ENCODE measurements at regions not wholly inside any gene's neighbourhood (a gene's known extent, or its start where the extent isn't known, plus 50 kb on each side); places are given as distances from the start of the nearest gene placed in this dataset.
"Not testable (repeated sequence)": the region's sequence is repeated elsewhere in the genome, so short reads cannot be mapped to it uniquely, and the experiment has no call there.

- ChIA-PET CTCF (no interaction called here), POLR2A (interaction anchor here (0.6 kb wide), 1 partner anchor 92 kb away, joined by 3 read pairs; no protein-coding TSS in a partner anchor)
- TF ChIP-seq, protein P1, sequence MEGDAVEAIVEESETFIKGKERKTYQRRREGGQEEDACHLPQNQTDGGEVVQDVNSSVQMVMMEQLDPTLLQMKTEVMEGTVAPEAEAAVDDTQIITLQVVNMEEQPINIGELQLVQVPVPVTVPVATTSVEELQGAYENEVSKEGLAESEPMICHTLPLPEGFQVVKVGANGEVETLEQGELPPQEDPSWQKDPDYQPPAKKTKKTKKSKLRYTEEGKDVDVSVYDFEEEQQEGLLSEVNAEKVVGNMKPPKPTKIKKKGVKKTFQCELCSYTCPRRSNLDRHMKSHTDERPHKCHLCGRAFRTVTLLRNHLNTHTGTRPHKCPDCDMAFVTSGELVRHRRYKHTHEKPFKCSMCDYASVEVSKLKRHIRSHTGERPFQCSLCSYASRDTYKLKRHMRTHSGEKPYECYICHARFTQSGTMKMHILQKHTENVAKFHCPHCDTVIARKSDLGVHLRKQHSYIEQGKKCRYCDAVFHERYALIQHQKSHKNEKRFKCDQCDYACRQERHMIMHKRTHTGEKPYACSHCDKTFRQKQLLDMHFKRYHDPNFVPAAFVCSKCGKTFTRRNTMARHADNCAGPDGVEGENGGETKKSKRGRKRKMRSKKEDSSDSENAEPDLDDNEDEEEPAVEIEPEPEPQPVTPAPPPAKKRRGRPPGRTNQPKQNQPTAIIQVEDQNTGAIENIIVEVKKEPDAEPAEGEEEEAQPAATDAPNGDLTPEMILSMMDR (IDR thresholded peaks at IDR 0.05), result no peak
- DNase-seq, result no peak
- Mint-ChIP-seq H3K4me3 (no peak overlapping the region), H3K27me3 (peaks cover 9% of the 10 kb centered on the region), H3K4me1 (peaks cover 10% of the 10 kb centered on the region), H3K9me3 (no peaks in the 10 kb centered on the region), H3K27ac (no peak overlapping the region), H3K36me3 (ENCODE audit: low read depth) (no peaks in the 10 kb centered on the region)
- intact Hi-C loops (cut with micrococcal nuclease), result no loop called here
- ATAC-seq (ENCODE audit: low read depth), result no peak
These were observed 83.9 kb upstream of the MS4A8 start for GRCh38 chr11:60615497-60615896.

DNA sequence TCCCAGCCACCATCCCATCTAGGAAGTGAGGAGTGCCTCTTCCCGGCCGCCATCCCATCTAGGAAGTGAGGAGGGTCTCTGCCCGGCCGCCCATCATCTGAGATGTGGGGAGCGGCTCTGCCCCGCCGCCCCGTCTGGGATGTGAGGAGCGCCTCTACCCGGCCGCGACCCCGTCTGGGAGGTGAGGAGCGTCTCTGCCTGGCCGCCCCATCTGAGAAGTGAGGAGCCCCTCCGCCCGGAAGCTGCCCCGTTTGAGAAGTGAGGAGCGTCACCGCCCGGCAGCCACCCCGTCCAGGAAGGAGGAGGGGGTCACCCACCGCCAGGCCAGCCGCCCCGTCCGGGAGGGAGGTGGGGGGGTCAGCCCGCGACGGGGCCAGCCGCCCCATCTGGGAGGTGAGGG lies 77.5 kb upstream of the MS4A8 start:
- POLR2A ChIA-PET; H3K9me3 Mint-ChIP-seq; DNase-seq; ATAC-seq (ENCODE audit: low read depth); H3K4me3 Mint-ChIP-seq; H3K27me3 Mint-ChIP-seq; CTCF ChIA-PET; H3K36me3 Mint-ChIP-seq (ENCODE audit: low read depth); H3K27ac Mint-ChIP-seq; intact Hi-C loops (cut with micrococcal nuclease): not testable (repeated sequence)
- H3K4me1 Mint-ChIP-seq, result peaks cover 22% of the 10 kb centered on the region

DNA sequence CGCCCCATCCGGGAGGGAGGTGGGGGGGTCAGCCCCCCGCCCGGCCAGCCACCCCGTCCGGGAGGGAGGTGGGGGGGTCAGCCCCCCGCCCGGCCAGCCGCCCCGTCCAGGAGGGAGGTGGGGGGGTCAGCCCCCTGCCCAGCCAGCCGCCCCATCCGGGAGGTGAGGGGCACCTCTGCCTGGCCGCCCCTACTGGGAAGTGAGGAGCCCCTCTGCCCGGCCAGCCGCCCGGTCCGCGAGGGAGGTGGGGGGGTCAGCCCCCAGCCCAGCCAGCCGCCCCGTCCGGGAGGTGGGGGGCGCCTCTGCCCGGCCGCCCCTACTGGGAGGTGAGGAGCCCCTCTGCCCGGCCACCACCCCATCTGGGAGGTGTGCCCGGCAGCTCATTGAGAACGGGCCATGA lies 76.6 kb upstream of the MS4A8 start:
- H3K9me3 Mint-ChIP-seq; H3K4me3 Mint-ChIP-seq; CTCF ChIA-PET; ATAC-seq (ENCODE audit: low read depth); intact Hi-C loops (cut with micrococcal nuclease); DNase-seq; H3K36me3 Mint-ChIP-seq (ENCODE audit: low read depth); H3K27me3 Mint-ChIP-seq; POLR2A ChIA-PET; H3K27ac Mint-ChIP-seq: not testable (repeated sequence)
- H3K4me1 Mint-ChIP-seq, result peaks cover 21% of the 10 kb centered on the region

- no peak overlapping the region for H3K27ac Mint-ChIP-seq
- CTCF ChIA-PET, result interaction anchor here (0.7 kb wide), 1 partner anchor 43 kb away, joined by 3 read pairs; no protein-coding TSS in a partner anchor
- ATAC-seq (ENCODE audit: low read depth), result peak; percentile 47
These were observed 74.2 kb upstream of the MS4A8 start for GRCh38 chr11:60625262-60625661.

GRCh38 chr11:60629399-60629798 lies 70.0 kb upstream of the MS4A8 start:
- TF ChIP-seq, protein P1 (IDR thresholded peaks at IDR 0.05), result no peak
- no peak overlapping the region for H3K4me3 Mint-ChIP-seq
- H3K27me3 Mint-ChIP-seq, result no peaks in the 10 kb centered on the region
- ATAC-seq (ENCODE audit: low read depth), result no peak
- H3K9me3 Mint-ChIP-seq, result no peaks in the 10 kb centered on the region
- no peaks in the 10 kb centered on the region for H3K36me3 Mint-ChIP-seq (ENCODE audit: low read depth)
- H3K4me1 Mint-ChIP-seq, result peaks cover 47% of the 10 kb centered on the region
- DNase-seq, result no peak
- intact Hi-C loops (cut with micrococcal nuclease), result no loop called here
- no peak overlapping the region for H3K27ac Mint-ChIP-seq
- ChIA-PET CTCF (interaction anchor here (1.3 to 1.6 kb wide), 2 partner anchors 11 to 296 kb away, joined by 4 to 5 read pairs; no protein-coding TSS in a partner anchor), POLR2A (no interaction called here)

More at GRCh38 chr11:60625262-60625661, 74.2 kb upstream of the MS4A8 start:
- TF ChIP-seq, protein P1 (IDR thresholded peaks at IDR 0.05), result no peak
- H3K9me3 Mint-ChIP-seq, result peaks cover 3% of the 10 kb centered on the region
- intact Hi-C loops (cut with micrococcal nuclease), result no loop called here
- no peaks in the 10 kb centered on the region for H3K27me3 Mint-ChIP-seq
- no peak for DNase-seq
- no peak overlapping the region for H3K4me3 Mint-ChIP-seq
- POLR2A ChIA-PET, result interaction anchor here (0.9 kb wide), 1 partner anchor 17 kb away, joined by 3 read pairs; no protein-coding TSS in a partner anchor
- peaks cover 14% of the 10 kb centered on the region for H3K4me1 Mint-ChIP-seq
- no peaks in the 10 kb centered on the region for H3K36me3 Mint-ChIP-seq (ENCODE audit: low read depth)

DNA sequence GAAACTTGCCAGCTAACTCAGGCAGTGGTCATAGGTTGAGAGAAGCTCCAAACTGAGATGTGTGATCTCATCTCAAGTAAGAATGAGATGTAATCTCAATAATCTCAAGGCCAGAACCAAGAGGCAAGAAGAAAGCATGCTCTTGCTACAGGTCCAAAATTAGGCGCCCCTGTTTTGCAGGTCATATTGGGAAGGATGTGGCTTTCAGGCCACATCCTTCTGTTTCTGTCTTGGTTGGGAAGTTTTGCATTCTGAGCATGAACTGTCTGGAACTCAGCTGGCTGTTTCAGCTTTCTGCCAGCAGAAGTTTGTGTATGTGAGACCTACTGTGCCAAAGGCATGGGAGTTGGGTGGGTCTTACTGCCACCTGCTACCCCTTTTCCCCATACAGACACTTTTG lies 67.5 kb upstream of the MS4A8 start:
- Mint-ChIP-seq H3K4me1 (peaks cover 41% of the 10 kb centered on the region), H3K27me3 (no peaks in the 10 kb centered on the region), H3K36me3 (ENCODE audit: low read depth) (no peaks in the 10 kb centered on the region), H3K9me3 (peaks cover 2% of the 10 kb centered on the region), H3K27ac (peak overlapping the region; percentile 56), H3K4me3 (peak overlapping the region; percentile 6)
- TF ChIP-seq, protein P1 (IDR thresholded peaks at IDR 0.05), result no peak
- intact Hi-C loops (cut with micrococcal nuclease), result loop anchor here (2.0 to 5.0 kb wide), 4 partner anchors 61 to 810 kb away; no protein-coding TSS in a partner anchor
- ChIA-PET CTCF (interaction anchor here (1.1 to 4.7 kb wide), 6 partner anchors 11 to 367 kb away, joined by 3 to 33 read pairs (median 11); no protein-coding TSS in a partner anchor), POLR2A (interaction anchor here (0.6 to 3.4 kb wide), 5 partner anchors 134 to 321 kb away, joined by 3 to 24 read pairs (median 9); no protein-coding TSS in a partner anchor)
- ATAC-seq (ENCODE audit: low read depth) (no peak), DNase-seq (no peak)
